HEK293 (cell line): ENCODE measurements at regions not wholly inside any gene's neighbourhood (a gene's known extent, or its start where the extent isn't known, plus 50 kb on each side); places are given as distances from the start of the nearest gene placed in this dataset.

ENCODE experiments used
- CTCF ChIA-PET: fragments of 350-600 bp; formaldehyde crosslinking; extraction: SDS; loops from one replicate; lab custom pipeline; 2021; ENCODE audit warnings: antibody characterized with exemption; lab: Yijun Ruan, JAX
- POLR2A ChIA-PET: fragments of 300-600 bp; formaldehyde crosslinking; extraction: SDS; loops from one replicate; lab custom pipeline; 2020; ENCODE audit warnings: antibody characterized with exemption, inconsistent platforms; lab: Yijun Ruan, JAX
- H3K27ac ChIP-seq: fragments of 200-500 bp; sonication (Bioruptor generic); 2 replicates; pipeline ENCODE4 v1.5.1; 2014; ENCODE audit warnings: low read depth, low read length, control low read depth, inconsistent platforms; ENCODE audit errors: extremely low read depth
- H3K36me3 ChIP-seq, 2 experiments: fragments of 200-500 bp in 1 of 2; sonication (Bioruptor generic) in 1 of 2; 1 replicate in 1 of 2; 2 replicates in 1 of 2; pipeline ENCODE4 v1.5.1; 2014 to 2017; ENCODE audit warnings: inconsistent platforms in 2 of 2, low read length in 2 of 2; ENCODE audit not compliant: control insufficient read depth in 2 of 2, insufficient read depth in 1 of 2
- H3K4me1 ChIP-seq: fragments of 200-500 bp; sonication (Bioruptor generic); 2 replicates; pipeline ENCODE4 v1.5.1; 2014; ENCODE audit warnings: mild to moderate bottlenecking, low read length, inconsistent platforms; ENCODE audit not compliant: control insufficient read depth, insufficient read depth
- H3K4me3 ChIP-seq: 2 replicates; pipeline ENCODE4 v1.5.1; 2011; ENCODE audit warnings: low read depth, mild to moderate bottlenecking, control low read depth, low read length, moderate library complexity
- H3K9me3 ChIP-seq: fragments of 200-500 bp; sonication (Bioruptor generic); 2 replicates; pipeline ENCODE4 v1.5.1; 2014; ENCODE audit warnings: low read depth, low read length, inconsistent platforms; ENCODE audit not compliant: control insufficient read depth, insufficient read depth
- IKZF3 ChIP-seq: fragments of 450-650 bp; IDR thresholded peaks from 2 replicates; pipeline ENCODE4 v1.5.0; 2018; ENCODE audit warnings: missing biosample characterization, mild to moderate bottlenecking, missing genetic modification characterization, moderate library complexity
- OSR2 ChIP-seq: fragments of 450-650 bp; formaldehyde crosslinking; IDR thresholded peaks from 2 replicates; pipeline ENCODE4 v1.5.1; 2016; ENCODE audit warnings: missing biosample characterization, missing genetic modification characterization
- RBAK ChIP-seq: fragments of 450-650 bp; formaldehyde crosslinking; IDR thresholded peaks from 2 replicates; pipeline ENCODE4 v1.5.1; 2016; ENCODE audit warnings: missing biosample characterization, missing genetic modification characterization
- SALL2 ChIP-seq: fragments of 450-650 bp; formaldehyde crosslinking; IDR thresholded peaks from 2 replicates; pipeline ENCODE4 v1.5.0; 2017; ENCODE audit warnings: missing biosample characterization, mild to moderate bottlenecking, missing genetic modification characterization, borderline replicate concordance
- SCRT2 ChIP-seq: fragments of 450-650 bp; formaldehyde crosslinking; IDR thresholded peaks from 2 replicates; pipeline ENCODE4 v1.5.1; 2016; ENCODE audit warnings: missing biosample characterization, missing genetic modification characterization
- SP2 ChIP-seq: fragments of 450-650 bp; formaldehyde crosslinking; IDR thresholded peaks from 2 replicates; pipeline ENCODE4 v1.5.1; 2016; ENCODE audit warnings: missing biosample characterization, missing genetic modification characterization
- SP7 ChIP-seq: fragments of 450-650 bp; formaldehyde crosslinking; IDR thresholded peaks from 2 replicates; pipeline ENCODE4 v1.5.1; 2016; ENCODE audit warnings: missing biosample characterization, missing genetic modification characterization
- YY2 ChIP-seq: fragments of 450-650 bp; formaldehyde crosslinking; IDR thresholded peaks from 2 replicates; pipeline ENCODE4 v1.5.1; 2016; ENCODE audit warnings: missing biosample characterization, missing genetic modification characterization
- ZNF133 ChIP-seq: fragments of 450-650 bp; formaldehyde crosslinking; IDR thresholded peaks from 2 replicates; pipeline ENCODE4 v1.5.1; 2016; ENCODE audit warnings: missing biosample characterization, missing genetic modification characterization
- ZNF140 ChIP-seq: fragments of 450-650 bp; formaldehyde crosslinking; IDR thresholded peaks from 2 replicates; pipeline ENCODE4 v1.5.1; 2016; ENCODE audit warnings: missing biosample characterization, missing genetic modification characterization
- ZNF221 ChIP-seq: fragments of 450-650 bp; formaldehyde crosslinking; IDR thresholded peaks from 2 replicates; pipeline ENCODE4 v1.5.1; 2017; ENCODE audit warnings: missing biosample characterization, missing genetic modification characterization, borderline replicate concordance
- ZNF23 ChIP-seq: fragments of 450-650 bp; formaldehyde crosslinking; IDR thresholded peaks from 2 replicates; pipeline ENCODE4 v1.5.1; 2016; ENCODE audit warnings: missing biosample characterization, missing genetic modification characterization, borderline replicate concordance
- ZNF239 ChIP-seq: fragments of 450-650 bp; formaldehyde crosslinking; IDR thresholded peaks from 2 replicates; pipeline ENCODE4 v1.5.1; 2016; ENCODE audit warnings: missing biosample characterization, missing genetic modification characterization
- ZNF274 ChIP-seq, 2 experiments: fragments of 200-500 bp in 1 of 2; fragments of 450-650 bp in 1 of 2; sonication (Bioruptor generic) in 1 of 2; formaldehyde crosslinking in 1 of 2; IDR thresholded peaks; 2 replicates each; pipeline versions ENCODE4 v1.5.1 to v1.6.1; 2014 to 2016; ENCODE audit warnings: borderline replicate concordance in 1 of 2, inconsistent platforms in 1 of 2, low read length in 1 of 2, missing biosample characterization in 1 of 2, missing genetic modification characterization in 1 of 2
- ZNF302 ChIP-seq: fragments of 450-650 bp; formaldehyde crosslinking; IDR thresholded peaks from 2 replicates; pipeline ENCODE4 v1.5.1; 2016; ENCODE audit warnings: missing biosample characterization, missing genetic modification characterization, low read depth
- ZNF311 ChIP-seq: fragments of 450-650 bp; formaldehyde crosslinking; IDR thresholded peaks from 2 replicates; pipeline ENCODE4 v1.5.1; 2017; ENCODE audit warnings: missing biosample characterization, missing genetic modification characterization, borderline replicate concordance
- ZNF341 ChIP-seq: fragments of 450-650 bp; formaldehyde crosslinking; IDR thresholded peaks from 2 replicates; pipeline ENCODE4; 2016; ENCODE audit warnings: low read depth, missing biosample characterization, missing genetic modification characterization
- ZNF350 ChIP-seq: fragments of 450-650 bp; formaldehyde crosslinking; IDR thresholded peaks from 2 replicates; pipeline ENCODE4 v1.5.0; 2017; ENCODE audit warnings: missing biosample characterization, mild to moderate bottlenecking, missing genetic modification characterization
- ZNF37A ChIP-seq: fragments of 450-650 bp; IDR thresholded peaks from 2 replicates; pipeline ENCODE4 v1.5.1; 2018; ENCODE audit warnings: missing biosample characterization, missing genetic modification characterization
- ZNF423 ChIP-seq: fragments of 450-650 bp; formaldehyde crosslinking; IDR thresholded peaks from 2 replicates; pipeline ENCODE4 v1.5.1; 2016; ENCODE audit warnings: missing biosample characterization, missing genetic modification characterization
- ZNF596 ChIP-seq: fragments of 450-650 bp; IDR thresholded peaks from 2 replicates; pipeline ENCODE4 v1.5.0; 2018; ENCODE audit warnings: missing biosample characterization, mild to moderate bottlenecking, missing genetic modification characterization, moderate library complexity
- ZNF670 ChIP-seq: fragments of 450-650 bp; formaldehyde crosslinking; IDR thresholded peaks from 2 replicates; pipeline ENCODE4 v1.5.1; 2016; ENCODE audit warnings: missing biosample characterization, missing genetic modification characterization, low read depth
- TF ChIP-seq, protein P1 (sequence below): fragments of 450-650 bp; formaldehyde crosslinking; IDR thresholded peaks from 2 replicates; pipeline ENCODE4 v1.5.1; 2016; ENCODE audit warnings: missing biosample characterization, missing genetic modification characterization
- TF ChIP-seq, protein P2 (sequence below): fragments of 450-650 bp; formaldehyde crosslinking; IDR thresholded peaks from 2 replicates; pipeline ENCODE4 v1.5.0; 2017; ENCODE audit warnings: missing biosample characterization, missing genetic modification characterization, borderline replicate concordance
- TF ChIP-seq, protein P3 (sequence below): fragments of 450-650 bp; formaldehyde crosslinking; IDR thresholded peaks from 2 replicates; pipeline ENCODE4 v1.5.1; 2016; ENCODE audit warnings: missing biosample characterization, missing genetic modification characterization

DNA sequence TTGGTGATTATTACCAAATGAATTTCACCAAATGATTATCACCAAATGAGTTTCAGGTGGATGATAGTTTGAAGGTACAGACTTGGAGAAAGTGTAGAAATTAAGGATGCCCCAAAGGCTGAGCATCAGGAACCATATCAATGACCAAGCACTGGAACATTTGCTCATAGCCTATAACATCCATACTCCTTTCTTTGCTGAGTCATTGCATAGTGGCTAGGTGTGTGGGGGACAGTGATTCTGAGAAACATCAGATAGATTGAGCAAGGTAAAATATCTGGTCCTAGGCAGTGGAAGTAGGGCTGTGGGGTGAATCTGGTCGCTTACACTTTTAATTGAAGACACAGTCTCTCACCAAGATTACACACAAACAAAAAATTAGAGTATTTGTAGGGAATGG lies 1362.5 kb upstream of the PABPC4L start:
- no peaks in the 10 kb centered on the region for H3K9me3 ChIP-seq
- no peak overlapping the region for H3K27ac ChIP-seq
- no peaks in the 10 kb centered on the region for H3K4me1 ChIP-seq
- ChIA-PET CTCF (no interaction called here), POLR2A (no interaction called here)
- TF ChIP-seq SP2 (tag by site-specific recombination) (no peak), OSR2 (no peak), SALL2 (tag by site-specific recombination) (no peak), ZNF221 (tag by site-specific recombination) (no peak), ZNF274 (IDR thresholded peaks at IDR 0.05; ENCODE audit: low read length) (no peak), ZNF274 (tag by site-specific recombination; IDR thresholded peaks at IDR 0.05; ENCODE audit: borderline replicate concordance) (no peak), ZNF140 (tag by site-specific recombination) (no peak), YY2 (tag by site-specific recombination) (no peak), ZNF596 (tag by site-specific recombination) (no peak), SP7 (tag by site-specific recombination) (no peak), IKZF3 (tag by site-specific recombination) (no peak), ZNF302 (tag by site-specific recombination) (no peak)
- TF ChIP-seq, protein P1, sequence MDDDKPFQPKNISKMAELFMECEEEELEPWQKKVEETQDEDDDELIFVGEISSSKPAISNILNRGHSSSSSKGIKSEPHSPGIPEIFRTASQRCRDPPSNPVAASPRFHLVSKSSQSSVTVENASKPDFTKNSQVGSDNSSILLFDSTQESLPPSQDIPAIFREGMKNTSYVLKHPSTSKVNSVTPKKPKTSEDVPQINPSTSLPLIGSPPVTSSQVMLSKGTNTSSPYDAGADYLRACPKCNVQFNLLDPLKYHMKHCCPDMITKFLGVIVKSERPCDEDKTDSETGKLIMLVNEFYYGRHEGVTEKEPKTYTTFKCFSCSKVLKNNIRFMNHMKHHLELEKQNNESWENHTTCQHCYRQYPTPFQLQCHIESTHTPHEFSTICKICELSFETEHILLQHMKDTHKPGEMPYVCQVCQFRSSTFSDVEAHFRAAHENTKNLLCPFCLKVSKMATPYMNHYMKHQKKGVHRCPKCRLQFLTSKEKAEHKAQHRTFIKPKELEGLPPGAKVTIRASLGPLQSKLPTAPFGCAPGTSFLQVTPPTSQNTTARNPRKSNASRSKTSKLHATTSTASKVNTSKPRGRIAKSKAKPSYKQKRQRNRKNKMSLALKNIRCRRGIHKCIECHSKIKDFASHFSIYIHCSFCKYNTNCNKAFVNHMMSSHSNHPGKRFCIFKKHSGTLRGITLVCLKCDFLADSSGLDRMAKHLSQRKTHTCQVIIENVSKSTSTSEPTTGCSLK (tag by site-specific recombination) = no peak
- TF ChIP-seq, protein P2, sequence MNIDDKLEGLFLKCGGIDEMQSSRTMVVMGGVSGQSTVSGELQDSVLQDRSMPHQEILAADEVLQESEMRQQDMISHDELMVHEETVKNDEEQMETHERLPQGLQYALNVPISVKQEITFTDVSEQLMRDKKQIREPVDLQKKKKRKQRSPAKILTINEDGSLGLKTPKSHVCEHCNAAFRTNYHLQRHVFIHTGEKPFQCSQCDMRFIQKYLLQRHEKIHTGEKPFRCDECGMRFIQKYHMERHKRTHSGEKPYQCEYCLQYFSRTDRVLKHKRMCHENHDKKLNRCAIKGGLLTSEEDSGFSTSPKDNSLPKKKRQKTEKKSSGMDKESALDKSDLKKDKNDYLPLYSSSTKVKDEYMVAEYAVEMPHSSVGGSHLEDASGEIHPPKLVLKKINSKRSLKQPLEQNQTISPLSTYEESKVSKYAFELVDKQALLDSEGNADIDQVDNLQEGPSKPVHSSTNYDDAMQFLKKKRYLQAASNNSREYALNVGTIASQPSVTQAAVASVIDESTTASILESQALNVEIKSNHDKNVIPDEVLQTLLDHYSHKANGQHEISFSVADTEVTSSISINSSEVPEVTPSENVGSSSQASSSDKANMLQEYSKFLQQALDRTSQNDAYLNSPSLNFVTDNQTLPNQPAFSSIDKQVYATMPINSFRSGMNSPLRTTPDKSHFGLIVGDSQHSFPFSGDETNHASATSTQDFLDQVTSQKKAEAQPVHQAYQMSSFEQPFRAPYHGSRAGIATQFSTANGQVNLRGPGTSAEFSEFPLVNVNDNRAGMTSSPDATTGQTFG (tag by site-specific recombination) = no peak
- no peak overlapping the region for H3K4me3 ChIP-seq
- H3K36me3 ChIP-seq = no peaks in the 10 kb centered on the region

DNA sequence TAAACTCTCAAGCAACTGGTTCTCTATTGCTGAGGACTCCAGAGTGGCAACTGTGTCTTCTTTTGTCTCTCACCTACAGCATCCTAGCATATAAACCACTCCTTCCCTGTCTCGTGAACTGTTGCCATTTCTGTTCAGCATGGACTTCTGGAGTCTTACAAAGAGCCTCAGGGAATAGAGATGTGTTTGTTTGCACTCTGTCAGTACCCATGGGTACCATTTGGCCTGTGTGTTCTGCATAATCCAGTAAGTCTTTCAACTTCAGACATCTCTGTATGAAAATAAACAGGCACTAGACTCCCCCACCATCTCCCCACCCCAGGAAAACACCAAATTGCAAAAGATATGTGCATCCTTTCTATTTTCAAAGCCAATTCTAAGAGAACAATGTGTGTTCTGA lies 1351.6 kb upstream of the PABPC4L start:
- no peak for TF ChIP-seq ZNF341 (tag by site-specific recombination)
- no peak for TF ChIP-seq ZNF23
- no peak for TF ChIP-seq ZNF37A (tag by site-specific recombination)
- TF ChIP-seq, protein P3, sequence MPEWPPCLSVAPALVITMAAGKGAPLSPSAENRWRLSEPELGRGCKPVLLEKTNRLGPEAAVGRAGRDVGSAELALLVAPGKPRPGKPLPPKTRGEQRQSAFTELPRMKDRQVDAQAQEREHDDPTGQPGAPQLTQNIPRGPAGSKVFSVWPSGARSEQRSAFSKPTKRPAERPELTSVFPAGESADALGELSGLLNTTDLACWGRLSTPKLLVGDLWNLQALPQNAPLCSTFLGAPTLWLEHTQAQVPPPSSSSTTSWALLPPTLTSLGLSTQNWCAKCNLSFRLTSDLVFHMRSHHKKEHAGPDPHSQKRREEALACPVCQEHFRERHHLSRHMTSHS (tag by site-specific recombination) = no peak
- H3K4me3 ChIP-seq = no peak overlapping the region
- no peaks in the 10 kb centered on the region for H3K36me3 ChIP-seq
- POLR2A ChIA-PET = no interaction called here
- H3K9me3 ChIP-seq = no peaks in the 10 kb centered on the region
- no peaks in the 10 kb centered on the region for H3K4me1 ChIP-seq
- no peak overlapping the region for H3K27ac ChIP-seq
- CTCF ChIA-PET = no interaction called here

DNA sequence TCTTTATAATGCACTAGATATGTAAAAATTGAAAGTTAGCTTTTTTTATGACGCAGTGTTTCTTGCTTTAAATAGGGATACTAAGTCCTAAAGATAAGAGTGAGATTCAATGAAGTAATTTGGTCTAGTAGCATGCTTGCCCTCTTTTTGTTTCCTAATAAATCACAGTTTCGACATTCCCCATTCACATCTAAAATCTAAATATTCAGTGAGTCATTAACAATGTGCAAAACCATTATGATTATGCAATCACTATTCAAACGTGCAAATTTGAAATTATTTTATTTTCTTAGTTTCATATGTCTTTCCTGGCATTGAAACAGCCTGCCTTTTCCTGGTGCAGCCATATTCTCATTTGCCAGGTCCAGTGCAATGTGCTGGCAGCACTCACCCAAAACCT lies 1350.5 kb upstream of the PABPC4L start:
- POLR2A ChIA-PET = no interaction called here
- no peaks in the 10 kb centered on the region for H3K4me1 ChIP-seq
- no peak overlapping the region for H3K4me3 ChIP-seq
- no peaks in the 10 kb centered on the region for H3K9me3 ChIP-seq
- TF ChIP-seq ZNF239 (tag by site-specific recombination) = no peak
- no peak for TF ChIP-seq ZNF423 (tag by site-specific recombination)
- TF ChIP-seq ZNF133 (tag by site-specific recombination) = no peak
- no peak for TF ChIP-seq SCRT2 (tag by site-specific recombination)
- no peak for TF ChIP-seq ZNF350 (tag by site-specific recombination)
- no peak for TF ChIP-seq ZNF670
- no peak for TF ChIP-seq RBAK (tag by site-specific recombination)
- TF ChIP-seq ZNF311 = no peak
- no peaks in the 10 kb centered on the region for H3K36me3 ChIP-seq
- H3K27ac ChIP-seq = no peak overlapping the region
- CTCF ChIA-PET = no interaction called here
